GM18519 (cell line): ENCODE measurements at regions not wholly inside any gene's neighbourhood (a gene's known extent, or its start where the extent isn't known, plus 50 kb on each side); places are given as distances from the start of the nearest gene placed in this dataset.
"Not testable (repeated sequence)": the region's sequence is repeated elsewhere in the genome, so short reads cannot be mapped to it uniquely, and the experiment has no call there.

Experiments
- ATAC-seq: cut with Tn5 transposase; IDR thresholded peaks from one replicate; pipeline ENCODE4 v1.9.1; 2021; ENCODE audit warnings: mild to moderate bottlenecking, moderate library complexity; ENCODE audit not compliant: unreplicated experiment, low FRiP score

- no peak for ATAC-seq
These were observed 1708.9 kb downstream of the SLITRK5 start for GRCh38 chr13:89380101-89380500.

DNA sequence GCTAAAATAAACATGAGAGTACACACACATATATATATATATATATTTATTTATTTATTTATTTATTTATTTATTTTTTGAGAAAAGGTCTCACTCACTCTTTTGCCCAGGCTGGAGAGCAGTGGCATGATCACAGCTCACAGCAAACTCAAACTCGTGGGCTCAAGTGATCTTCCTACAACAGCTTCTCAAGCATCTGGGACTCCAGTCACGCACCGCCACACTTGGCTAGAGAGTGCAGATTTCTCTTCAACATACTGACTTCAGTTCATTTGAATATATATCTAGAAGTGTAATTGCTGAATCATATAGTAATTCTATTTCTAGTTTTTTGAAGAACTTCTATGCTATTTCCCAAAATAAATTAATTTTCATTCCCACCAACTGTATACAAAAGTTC lies 1711.8 kb downstream of the SLITRK5 start:
- no peak for ATAC-seq

DNA sequence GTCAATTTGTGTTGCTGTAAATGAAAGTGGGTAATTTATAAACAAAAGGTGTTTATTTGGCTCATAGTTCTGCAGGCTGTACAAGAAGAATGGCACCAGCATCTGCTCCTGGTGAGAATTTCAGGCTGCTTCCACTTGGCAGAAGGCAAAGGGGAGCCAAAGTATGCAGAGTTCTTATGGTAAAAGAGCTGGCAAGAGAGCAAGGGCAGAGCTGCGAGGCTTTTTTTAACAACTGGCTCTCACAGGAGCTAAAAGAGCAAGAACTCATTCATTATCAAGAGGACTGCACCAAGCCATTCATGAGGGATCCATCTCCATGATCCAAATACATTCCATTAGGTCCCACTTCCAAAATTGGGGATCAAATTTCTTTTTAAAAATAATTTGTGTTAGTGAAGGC lies 1712.7 kb downstream of the SLITRK5 start:
- ATAC-seq, result no peak

DNA sequence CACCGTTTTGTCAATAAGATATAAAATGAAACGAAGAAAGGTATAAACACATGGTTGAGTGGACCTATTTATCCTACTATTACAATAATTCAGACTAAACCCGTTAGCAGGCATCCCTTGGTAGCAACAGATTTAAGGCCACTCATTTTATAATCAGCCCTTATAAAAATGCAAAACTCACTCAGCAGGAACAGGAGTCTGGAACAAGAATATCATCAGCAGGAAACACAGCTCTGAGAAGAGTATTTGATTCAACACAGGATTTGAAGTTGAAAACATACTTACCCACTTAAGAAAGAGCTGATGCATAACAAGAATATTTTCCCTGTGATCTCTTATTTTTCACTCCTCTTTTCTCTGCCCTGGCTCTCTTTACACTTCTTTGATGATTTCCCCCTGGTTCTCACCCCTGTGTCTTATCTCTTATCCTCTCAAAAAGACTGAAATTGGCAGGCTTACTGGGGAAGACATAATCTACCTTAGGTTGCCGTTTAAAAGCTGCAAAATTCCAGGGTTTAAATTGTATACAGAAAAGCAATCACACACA lies 1722.7 kb downstream of the SLITRK5 start:
- no peak for ATAC-seq

- ATAC-seq, result no peak
These were observed 1730.1 kb downstream of the SLITRK5 start for GRCh38 chr13:89401264-89401675.

- no peak for ATAC-seq
These were observed 1731.0 kb downstream of the SLITRK5 start for GRCh38 chr13:89402211-89402610.

GRCh38 chr13:89406096-89406495 lies 1734.9 kb downstream of the SLITRK5 start:
- not testable (repeated sequence) for ATAC-seq

GRCh38 chr13:89407357-89407756 lies 1736.2 kb downstream of the SLITRK5 start:
- no peak for ATAC-seq

DNA sequence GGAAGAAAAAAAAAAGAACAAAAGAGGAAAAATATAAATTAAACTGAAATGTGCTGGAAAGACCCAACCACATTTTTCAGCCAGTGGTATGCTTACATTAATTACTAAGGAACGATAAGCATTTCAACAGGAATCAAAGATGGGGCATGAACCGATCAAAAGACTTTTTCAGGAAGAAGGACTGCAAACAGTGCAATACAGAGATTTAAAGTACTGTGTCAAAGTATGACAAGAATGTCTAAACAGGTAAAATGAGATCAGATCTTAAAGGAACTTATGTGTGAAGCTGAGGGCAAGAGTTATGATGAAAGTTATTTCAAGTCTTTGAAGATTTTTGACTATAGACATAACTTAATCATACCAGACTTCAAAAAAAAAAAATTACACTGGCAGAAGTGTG lies 1761.8 kb downstream of the SLITRK5 start:
- ATAC-seq, result no peak

GRCh38 chr13:89434624-89435023 lies 1763.5 kb downstream of the SLITRK5 start:
- not testable (repeated sequence) for ATAC-seq

GRCh38 chr13:89454681-89455080 lies 1783.5 kb downstream of the SLITRK5 start:
- ATAC-seq, result no peak

DNA sequence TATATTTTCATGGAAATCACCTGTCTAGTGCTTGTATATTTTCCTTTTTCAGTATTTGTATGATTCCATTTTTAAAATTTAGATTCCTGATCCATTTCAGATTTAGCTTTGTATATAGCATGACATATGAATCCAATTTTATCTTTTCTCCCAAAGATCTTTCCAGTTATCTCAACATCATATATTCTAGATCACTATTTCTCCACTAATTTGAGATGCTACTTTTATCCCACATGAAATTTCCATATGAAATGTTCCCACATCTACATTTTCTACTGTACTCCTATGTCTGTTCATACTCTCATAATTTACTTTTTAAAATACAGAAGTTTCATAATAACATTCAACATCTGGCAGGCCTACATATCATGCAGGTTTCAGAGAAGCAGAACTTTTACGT lies 1784.1 kb downstream of the SLITRK5 start:
- no peak for ATAC-seq

- no peak for ATAC-seq
These were observed 1784.6 kb downstream of the SLITRK5 start for GRCh38 chr13:89455741-89456140.

- ATAC-seq, result no peak
These were observed 1786.8 kb downstream of the SLITRK5 start for GRCh38 chr13:89457977-89458376.

DNA sequence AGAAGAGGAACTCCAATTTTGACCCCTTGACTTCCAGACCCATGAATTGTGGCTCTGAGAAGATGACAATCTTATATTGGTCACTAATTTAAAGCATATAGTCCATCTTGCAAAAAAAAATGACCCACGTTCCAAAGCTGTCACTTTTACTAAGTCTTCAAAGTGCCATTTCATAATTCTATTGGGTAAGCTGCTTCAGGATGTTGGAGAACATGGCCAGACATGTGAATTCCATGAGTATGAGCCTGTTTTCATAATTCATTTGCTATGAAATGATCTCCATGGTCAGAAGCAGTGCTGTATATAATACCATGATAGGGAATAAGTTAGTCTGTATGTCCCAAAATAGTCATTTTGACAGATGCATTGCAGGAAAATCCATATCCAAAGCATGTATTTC lies 1787.3 kb downstream of the SLITRK5 start:
- no peak for ATAC-seq

GRCh38 chr13:89460895-89461294 lies 1789.7 kb downstream of the SLITRK5 start:
- not testable (repeated sequence) for ATAC-seq

- no peak for ATAC-seq
These were observed 1794.2 kb downstream of the SLITRK5 start for GRCh38 chr13:89465366-89465765.

- ATAC-seq, result no peak
These were observed 1796.9 kb downstream of the SLITRK5 start for GRCh38 chr13:89468081-89468480.

GRCh38 chr13:89470901-89471300 lies 1799.7 kb downstream of the SLITRK5 start:
- ATAC-seq, result no peak

DNA sequence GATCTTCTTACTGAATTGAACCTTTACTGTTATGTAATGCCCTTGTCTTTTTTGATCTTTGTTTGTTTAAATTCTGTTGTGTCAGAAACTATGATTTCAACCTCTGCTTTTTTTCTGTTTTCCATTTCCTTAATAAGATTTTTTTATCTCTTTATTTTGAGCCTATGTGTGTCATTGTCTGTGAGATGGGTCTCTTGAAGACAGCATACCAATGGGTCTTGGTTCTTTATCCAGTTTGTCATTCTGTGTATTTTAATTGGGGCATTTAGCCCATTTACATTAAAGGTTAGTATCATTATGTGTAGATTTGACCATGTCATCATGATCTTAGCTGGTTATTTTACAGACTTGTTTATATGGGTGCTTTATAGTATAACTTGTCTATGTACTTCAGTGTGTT lies 1803.3 kb downstream of the SLITRK5 start:
- no peak for ATAC-seq

GRCh38 chr13:89486065-89486464 lies 1814.9 kb downstream of the SLITRK5 start:
- no peak for ATAC-seq

DNA sequence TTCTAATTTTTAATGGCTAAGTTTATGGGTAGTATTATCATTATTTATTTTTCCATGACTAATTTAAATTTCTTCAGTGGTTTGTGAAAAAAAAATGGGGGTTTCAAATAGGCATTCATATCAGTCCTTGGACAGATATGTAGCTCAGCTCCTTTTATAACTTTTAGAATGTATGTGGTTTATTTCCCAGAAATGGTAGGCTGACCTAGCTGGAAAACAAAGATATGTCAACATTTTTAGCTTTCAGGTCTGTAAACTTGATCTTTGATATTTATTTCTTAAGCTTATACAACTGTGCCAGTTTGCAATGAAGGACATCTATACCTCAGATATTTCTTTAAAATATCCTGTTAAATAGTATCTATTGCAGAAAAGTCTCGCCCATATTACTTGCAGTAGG lies 1815.5 kb downstream of the SLITRK5 start:
- ATAC-seq, result no peak

GRCh38 chr13:89490661-89491060 lies 1819.5 kb downstream of the SLITRK5 start:
- ATAC-seq, result no peak
